Kidney glomerular epithelial cell (primary cell): ENCODE measurements at regions not wholly inside any gene's neighbourhood (a gene's known extent, or its start where the extent isn't known, plus 50 kb on each side); places are given as distances from the start of the nearest gene placed in this dataset.

Experiments used
- DNase-seq: peaks from one replicate; lab custom pipeline; 2025; lab: John Stamatoyannopoulos, UW

- DNase-seq: no peak
Observed at GRCh38 chr2:120828829-120829632, 93.4 kb downstream of the GLI2 start.

- no peak for DNase-seq
Observed at GRCh38 chr2:120829633-120830025, 94.0 kb downstream of the GLI2 start.

GRCh38 chr2:120830096-120830830 is 94.6 kb downstream of the GLI2 start:
- DNase-seq: no peak

GRCh38 chr2:120831086-120831485 is 95.4 kb downstream of the GLI2 start:
- DNase-seq: no peak

- no peak for DNase-seq
Observed at GRCh38 chr2:120831891-120832290, 96.2 kb downstream of the GLI2 start.

GRCh38 chr2:120832296-120833070 is 96.8 kb downstream of the GLI2 start:
- DNase-seq: no peak

GRCh38 chr2:120833127-120833675 is 97.5 kb downstream of the GLI2 start:
- DNase-seq: no peak

- DNase-seq: no peak
Observed at GRCh38 chr2:120834206-120834605, 98.5 kb downstream of the GLI2 start.

GRCh38 chr2:120836281-120836680 is 100.6 kb downstream of the GLI2 start:
- DNase-seq: no peak

GRCh38 chr2:120840795-120841487 is 105.3 kb downstream of the GLI2 start:
- no peak for DNase-seq

- no peak for DNase-seq
Observed at GRCh38 chr2:120842456-120843439, 107.1 kb downstream of the GLI2 start.

GRCh38 chr2:120844070-120844738 is 108.5 kb downstream of the GLI2 start:
- no peak for DNase-seq

GRCh38 chr2:120845277-120845676 is 109.6 kb downstream of the GLI2 start:
- DNase-seq: no peak

GRCh38 chr2:120846406-120847095 is 110.9 kb downstream of the GLI2 start:
- no peak for DNase-seq

GRCh38 chr2:120847700-120848321 is 112.1 kb downstream of the GLI2 start:
- DNase-seq: no peak

- no peak for DNase-seq
Observed at GRCh38 chr2:120849278-120849677, 113.6 kb downstream of the GLI2 start.

- DNase-seq: no peak
Observed at GRCh38 chr2:120850551-120850950, 114.9 kb downstream of the GLI2 start.

- DNase-seq: no peak
Observed at GRCh38 chr2:120851116-120851773, 115.6 kb downstream of the GLI2 start.
